DND-41 (cell line): ENCODE measurements at regions not wholly inside any gene's neighbourhood (a gene's known extent, or its start where the extent isn't known, plus 50 kb on each side); places are given as distances from the start of the nearest gene placed in this dataset.

Experiments
- EZH2 ChIP-seq: IDR thresholded peaks from 3 replicates; pipeline ENCODE4 v1.6.1; 2012; ENCODE audit warnings: borderline replicate concordance, low read depth, mild to moderate bottlenecking, moderate library complexity, low read length, inconsistent platforms; ENCODE audit not compliant: severe bottlenecking
- TF ChIP-seq, protein P1 (sequence below): IDR thresholded peaks from 2 replicates; pipeline ENCODE4 v1.5.1; 2012; ENCODE audit warnings: borderline replicate concordance, low read length, moderate library complexity, mild to moderate bottlenecking; ENCODE audit not compliant: poor library complexity, severe bottlenecking; ENCODE audit errors: extremely low read depth

DNA sequence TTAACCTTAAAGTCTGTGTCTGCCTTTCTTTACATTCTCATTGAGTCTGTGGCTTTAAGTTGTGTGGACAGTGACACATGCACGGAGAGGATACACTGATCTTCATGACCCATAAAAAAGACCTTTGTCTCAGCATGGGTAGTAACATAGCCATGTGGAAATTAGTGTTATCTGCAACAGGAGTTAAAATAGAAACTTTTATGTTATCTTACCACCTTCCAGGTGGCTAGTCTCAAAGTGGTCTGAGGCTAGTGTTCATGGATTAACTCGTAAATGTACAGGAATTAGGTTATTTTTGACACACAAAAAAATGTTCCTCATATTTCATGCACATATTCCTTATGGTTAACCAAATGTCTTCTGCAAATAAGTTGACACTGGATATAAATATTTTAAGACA is 607.0 kb downstream of the ISL1 start:
- TF ChIP-seq, protein P1, sequence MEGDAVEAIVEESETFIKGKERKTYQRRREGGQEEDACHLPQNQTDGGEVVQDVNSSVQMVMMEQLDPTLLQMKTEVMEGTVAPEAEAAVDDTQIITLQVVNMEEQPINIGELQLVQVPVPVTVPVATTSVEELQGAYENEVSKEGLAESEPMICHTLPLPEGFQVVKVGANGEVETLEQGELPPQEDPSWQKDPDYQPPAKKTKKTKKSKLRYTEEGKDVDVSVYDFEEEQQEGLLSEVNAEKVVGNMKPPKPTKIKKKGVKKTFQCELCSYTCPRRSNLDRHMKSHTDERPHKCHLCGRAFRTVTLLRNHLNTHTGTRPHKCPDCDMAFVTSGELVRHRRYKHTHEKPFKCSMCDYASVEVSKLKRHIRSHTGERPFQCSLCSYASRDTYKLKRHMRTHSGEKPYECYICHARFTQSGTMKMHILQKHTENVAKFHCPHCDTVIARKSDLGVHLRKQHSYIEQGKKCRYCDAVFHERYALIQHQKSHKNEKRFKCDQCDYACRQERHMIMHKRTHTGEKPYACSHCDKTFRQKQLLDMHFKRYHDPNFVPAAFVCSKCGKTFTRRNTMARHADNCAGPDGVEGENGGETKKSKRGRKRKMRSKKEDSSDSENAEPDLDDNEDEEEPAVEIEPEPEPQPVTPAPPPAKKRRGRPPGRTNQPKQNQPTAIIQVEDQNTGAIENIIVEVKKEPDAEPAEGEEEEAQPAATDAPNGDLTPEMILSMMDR, result no peak
- no peak for TF ChIP-seq EZH2
